ENCODE measurements at regions not wholly inside any gene's neighbourhood (a gene's known extent, or its start where the extent isn't known, plus 50 kb on each side); places are given as distances from the start of the nearest gene placed in this dataset.
"Not testable (repeated sequence)": the region's sequence is repeated elsewhere in the genome, so short reads cannot be mapped to it uniquely, and the experiment has no call there.

- DNase-seq, result no peak
Measured at GRCh38 chr22:22977479-22978200, 90.0 kb downstream of the IGLL5 start.

- no peak for DNase-seq
Measured at GRCh38 chr22:22978637-22979036, 91.0 kb downstream of the IGLL5 start.

- DNase-seq, result no peak
Measured at GRCh38 chr22:22979121-22979724, 91.1 kb upstream of the GNAZ start.

DNA sequence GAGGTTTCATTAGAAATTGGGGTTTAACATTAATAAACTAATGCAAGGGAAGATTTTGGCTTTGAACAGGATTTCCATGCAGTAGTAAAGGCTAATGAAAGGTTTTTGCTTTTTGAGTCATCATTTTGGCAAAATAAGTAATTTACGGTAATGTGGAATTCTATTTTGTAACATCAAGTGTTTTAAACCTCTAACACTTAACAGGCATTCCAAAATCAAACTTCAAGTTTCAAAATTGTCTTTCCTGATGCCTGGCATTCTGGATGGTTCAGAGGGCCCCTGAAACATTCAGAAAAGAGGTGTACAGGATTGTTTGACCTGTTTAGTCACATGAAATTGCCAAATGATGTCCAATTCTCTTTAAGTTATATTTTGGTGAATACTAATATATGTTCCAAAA is 90.4 kb upstream of the GNAZ start:
- DNase-seq, result no peak

DNA sequence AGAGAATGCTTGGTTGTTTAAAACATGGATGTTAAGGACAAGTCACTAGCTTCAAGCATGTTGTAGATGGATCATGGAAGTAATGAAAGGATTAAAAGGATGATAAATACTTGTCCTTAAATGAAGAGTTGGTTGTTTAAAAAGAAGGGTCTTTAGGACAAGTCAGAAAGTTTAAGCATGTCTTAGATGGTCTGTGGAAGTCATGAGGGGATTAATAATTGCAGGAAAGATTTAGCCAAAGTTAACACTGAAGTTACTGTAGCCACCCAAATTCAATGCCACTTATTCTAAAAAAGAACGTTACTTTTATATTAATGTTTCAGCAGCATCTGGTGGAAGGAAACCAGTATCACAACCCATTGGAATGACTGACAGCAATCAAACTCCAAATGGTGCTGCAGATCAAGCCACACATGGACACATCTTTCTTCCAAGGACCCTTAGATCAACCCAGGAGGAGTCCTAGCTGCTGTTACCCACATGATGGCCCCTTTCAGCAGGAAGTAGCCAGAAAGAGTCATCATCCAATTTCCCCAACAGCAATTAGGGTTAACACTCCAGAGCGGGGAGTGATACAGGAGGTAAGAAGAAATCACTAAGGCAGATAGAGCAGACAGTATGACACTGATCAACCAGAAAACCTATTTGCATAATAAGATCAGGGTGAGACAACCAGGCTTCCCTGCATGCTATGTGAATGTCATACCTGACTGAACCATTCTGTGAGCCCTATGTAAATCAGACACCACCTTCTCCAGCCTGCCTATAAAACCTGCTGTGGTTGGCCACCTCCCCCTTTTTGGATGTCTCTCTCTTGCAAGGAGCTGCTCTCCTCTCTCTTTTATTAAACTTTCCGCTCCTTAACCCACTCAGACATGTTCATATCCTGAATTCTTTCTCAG is 88.4 kb upstream of the GNAZ start:
- DNase-seq, result peak; percentile 0

DNA sequence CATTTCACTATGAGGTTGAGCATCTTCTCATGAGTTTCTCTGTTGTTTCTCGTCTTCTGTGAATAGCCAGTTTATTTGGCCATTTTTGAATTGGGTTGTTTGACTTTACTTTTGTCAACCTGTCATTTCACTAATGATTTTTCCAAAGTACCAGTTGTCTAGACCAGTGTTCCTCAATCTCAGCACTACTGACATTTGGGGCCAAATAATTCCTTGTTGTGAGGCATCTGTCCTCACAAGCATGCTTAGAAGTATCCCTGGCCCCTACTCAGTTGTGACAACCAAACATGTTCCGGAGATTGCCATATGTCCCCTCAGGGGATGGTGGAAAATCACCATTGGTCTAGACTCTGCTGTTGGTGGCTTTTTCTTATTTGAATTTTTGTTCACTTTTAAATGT is 87.7 kb upstream of the GNAZ start:
- DNase-seq, result no peak

- no peak for DNase-seq
Measured at GRCh38 chr22:22983123-22983522, 87.2 kb upstream of the GNAZ start.

DNA sequence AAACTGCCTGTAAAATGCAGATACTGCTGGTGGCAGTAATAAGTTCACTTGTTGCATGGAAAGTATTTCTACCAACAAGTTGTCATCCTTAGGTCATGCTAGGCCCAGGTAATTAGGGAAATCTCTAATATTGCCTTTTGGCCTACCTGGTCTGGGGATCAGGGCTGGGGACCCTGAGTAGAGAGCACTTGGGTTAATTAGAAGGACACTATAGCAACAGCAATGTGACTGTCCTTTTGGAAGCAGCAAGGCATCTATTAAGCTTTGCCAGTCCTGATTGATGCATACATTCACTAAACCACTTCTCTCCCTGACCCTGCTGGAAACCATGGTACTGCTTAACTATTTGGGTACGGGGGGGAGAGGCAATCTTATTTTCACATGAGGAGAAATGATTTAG is 86.5 kb upstream of the GNAZ start:
- no peak for DNase-seq

- DNase-seq, result no peak
Measured at GRCh38 chr22:22984967-22985366, 85.4 kb upstream of the GNAZ start.

- DNase-seq, result no peak
Measured at GRCh38 chr22:22986008-22986407, 84.3 kb upstream of the GNAZ start.

- DNase-seq, result no peak
Measured at GRCh38 chr22:22986640-22987039, 83.7 kb upstream of the GNAZ start.

GRCh38 chr22:22988150-22988549 is 82.2 kb upstream of the GNAZ start:
- DNase-seq, result no peak

DNA sequence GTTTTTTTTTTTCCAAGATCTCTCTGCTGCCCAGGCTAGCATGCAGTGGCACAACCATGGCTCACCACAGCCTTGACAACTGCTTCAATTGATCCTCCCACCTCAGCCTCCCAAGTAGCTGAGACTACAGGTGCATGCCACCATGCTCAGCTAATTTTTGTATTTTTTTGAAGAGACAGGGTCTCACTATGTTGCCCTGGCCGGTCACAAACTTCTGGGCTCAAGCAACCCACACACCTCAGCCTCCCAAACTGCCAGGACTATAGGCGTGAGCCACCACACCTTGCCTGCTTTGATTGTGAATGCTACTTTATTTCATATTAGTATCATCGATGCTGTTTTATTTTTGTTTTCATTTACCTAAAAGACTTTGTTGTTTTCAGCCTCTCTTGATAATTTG is 81.5 kb upstream of the GNAZ start:
- DNase-seq, result no peak

DNA sequence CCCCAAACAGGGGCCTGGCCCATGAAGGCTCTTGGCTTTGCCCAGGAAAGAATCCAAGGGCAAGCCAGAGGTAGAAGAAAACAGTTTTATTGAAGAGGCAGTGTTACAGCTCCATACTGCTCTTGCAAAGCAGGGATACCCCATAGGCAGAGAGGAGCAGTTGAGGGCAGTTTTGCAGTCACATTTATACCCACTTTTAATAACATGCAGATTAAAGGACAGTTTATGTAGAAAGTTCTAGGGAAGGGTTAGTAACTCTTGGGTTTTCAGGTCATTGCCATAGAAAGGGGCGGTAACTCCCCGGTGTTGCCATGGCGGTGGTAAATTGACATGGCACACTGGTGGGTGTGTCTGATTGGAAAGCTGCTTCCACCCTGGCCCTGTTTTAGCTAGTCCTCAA is 80.5 kb upstream of the GNAZ start:
- no peak for DNase-seq

- not testable (repeated sequence) for DNase-seq
Measured at GRCh38 chr22:22990711-22991505, 79.4 kb upstream of the GNAZ start.

GRCh38 chr22:22992474-22992873 is 77.8 kb upstream of the GNAZ start:
- no peak for DNase-seq

GRCh38 chr22:22993184-22993583 is 77.1 kb upstream of the GNAZ start:
- DNase-seq, result peak; percentile 38

DNA sequence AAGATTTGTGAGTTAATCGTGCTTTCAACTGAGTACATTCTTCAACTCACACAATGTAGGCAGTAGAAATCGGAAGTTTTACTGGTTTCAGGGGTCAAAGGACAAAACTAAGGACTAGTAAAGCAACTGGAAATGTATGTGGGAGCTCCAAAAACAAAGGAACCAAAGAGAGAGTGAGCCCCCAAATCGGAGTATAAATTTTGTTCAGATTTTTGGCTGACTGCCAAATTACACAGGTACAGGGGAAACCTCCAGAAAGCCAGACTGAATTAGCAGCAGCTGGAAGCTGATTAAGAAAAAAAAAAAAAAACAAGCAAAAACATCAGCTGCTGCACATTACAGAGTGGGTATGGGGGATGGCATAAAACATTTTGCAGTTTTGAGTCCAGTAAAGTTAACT is 75.2 kb upstream of the GNAZ start:
- DNase-seq, result peak; percentile 4

DNA sequence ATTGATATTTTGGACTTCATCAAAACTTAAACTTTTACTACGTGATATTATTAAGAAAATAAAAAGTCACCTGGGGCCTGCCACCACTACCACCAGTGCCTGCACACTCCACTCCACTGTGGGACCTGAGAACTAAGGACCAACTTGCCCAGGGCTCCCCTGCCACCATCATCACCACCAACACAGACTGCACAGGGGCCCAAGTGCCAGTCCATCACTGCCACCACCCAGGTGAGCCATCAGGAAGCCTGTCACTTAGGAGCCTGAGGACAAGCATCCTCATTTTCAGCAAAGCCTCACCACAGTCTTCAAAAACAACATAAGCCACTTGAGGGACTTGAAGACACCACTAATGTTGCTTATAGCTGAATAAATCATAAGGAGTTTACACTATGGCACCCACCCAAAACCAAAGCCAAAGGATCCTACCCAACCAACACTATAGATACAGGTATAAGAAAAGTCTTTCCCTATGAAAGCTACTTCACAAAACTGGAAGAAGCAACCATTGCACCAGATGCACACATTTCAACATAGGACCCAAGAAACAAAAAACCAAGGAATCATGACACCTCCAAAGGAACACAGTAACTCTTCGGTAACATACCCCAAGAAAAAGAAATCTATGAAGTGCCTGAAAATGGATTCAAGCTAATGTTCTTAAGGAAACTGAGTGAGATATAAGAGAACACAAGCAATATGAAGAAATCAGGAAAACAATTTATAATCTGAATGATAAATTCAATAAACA is 73.6 kb upstream of the GNAZ start:
- DNase-seq, result no peak

DNA sequence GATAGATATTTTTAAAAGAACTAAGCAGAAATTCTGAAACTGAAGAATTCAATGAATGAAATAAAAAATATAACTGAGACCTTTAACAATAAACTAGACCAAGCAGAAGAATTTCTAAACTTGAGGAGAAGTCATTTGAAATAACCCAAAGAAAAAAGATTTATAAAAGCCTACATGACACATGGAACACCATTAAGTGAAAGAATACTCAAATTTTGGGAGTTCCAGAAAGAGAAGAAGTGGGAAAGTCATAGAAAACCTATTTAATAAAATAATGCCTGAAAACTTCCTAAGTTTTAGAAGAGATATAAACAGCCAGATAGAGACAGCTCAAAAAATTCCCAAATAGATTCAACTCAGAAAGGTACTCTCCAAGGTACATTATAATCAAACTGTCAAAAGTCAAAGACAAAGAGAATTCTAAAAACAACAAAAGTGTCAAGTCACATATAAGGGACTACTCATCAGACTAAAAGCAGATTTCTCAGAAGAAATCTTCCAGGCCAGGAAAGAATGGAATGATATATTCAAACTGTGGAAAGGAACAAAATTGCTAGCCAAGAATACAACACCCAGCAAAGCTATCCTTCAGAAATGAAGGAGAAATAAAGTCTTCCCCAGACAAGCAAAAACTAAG is 72.9 kb upstream of the GNAZ start:
- DNase-seq, result no peak

DNA sequence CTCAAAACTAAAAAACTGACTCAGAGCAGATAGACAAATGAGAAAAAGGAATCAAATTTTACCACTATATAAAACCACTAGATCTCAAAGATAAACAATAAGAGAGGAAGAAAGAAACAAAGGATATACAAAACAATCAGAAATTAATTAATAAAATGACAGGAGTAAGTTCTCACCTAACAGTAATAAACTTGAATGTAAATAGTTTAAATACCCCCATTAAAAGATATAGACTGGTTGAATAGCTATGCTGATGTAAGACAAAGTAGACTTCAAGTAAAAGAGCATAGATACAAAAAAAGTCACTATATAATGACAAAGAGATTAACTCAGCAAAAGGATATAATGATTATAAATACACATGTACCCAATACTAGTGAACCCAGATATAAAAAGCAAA is 72.3 kb upstream of the GNAZ start:
- DNase-seq, result no peak

DNA sequence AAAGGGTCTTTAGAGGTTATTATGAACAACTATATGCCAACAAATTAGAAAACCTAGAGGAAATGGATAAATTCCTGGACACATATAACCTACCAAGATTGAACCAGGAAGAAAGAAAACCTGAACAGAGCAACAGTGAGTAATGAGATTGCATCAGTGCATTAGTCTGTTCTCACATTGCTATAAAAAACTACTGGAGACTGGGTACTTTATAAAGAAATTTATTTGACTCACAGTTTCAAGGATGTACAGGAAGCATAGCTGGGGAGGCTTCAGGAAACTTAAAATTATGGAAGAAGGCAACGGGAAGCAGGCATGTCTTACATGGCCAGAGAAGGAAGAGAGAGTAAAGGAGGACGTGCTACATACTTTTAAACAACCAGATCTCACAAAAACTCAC is 70.8 kb upstream of the GNAZ start:
- DNase-seq, result no peak

All from NCI-H82 (cell line).